Endodermal cell (in vitro differentiated cells): ENCODE measurements at regions not wholly inside any gene's neighbourhood (a gene's known extent, or its start where the extent isn't known, plus 50 kb on each side); places are given as distances from the start of the nearest gene placed in this dataset.

ENCODE experiments used
- DNase-seq: peaks from one replicate; pipeline ENCODE4 v3.0.0-alpha.2; 2017
- H3K27ac ChIP-seq: 2 replicates; pipeline ENCODE4 v1.5.1; 2013; ENCODE audit warnings: mild to moderate bottlenecking, low read depth, low read length, moderate library complexity
- H3K27me3 ChIP-seq: 2 replicates; pipeline ENCODE4 v1.6.1; 2013; ENCODE audit warnings: mild to moderate bottlenecking, low read length, moderate library complexity; ENCODE audit not compliant: insufficient read depth, control insufficient read depth, poor library complexity, severe bottlenecking
- H3K36me3 ChIP-seq: 2 replicates; pipeline ENCODE4 v1.7.0; 2013; ENCODE audit warnings: mild to moderate bottlenecking, low read length, moderate library complexity; ENCODE audit not compliant: control insufficient read depth, insufficient read depth
- H3K4me1 ChIP-seq: one replicate; pipeline ENCODE4 v1.7.0; 2013; ENCODE audit warnings: low read length; ENCODE audit not compliant: control insufficient read depth, insufficient read depth
- H3K4me3 ChIP-seq: 2 replicates; pipeline ENCODE4 v1.5.1; 2013; ENCODE audit warnings: mild to moderate bottlenecking, low read length, moderate library complexity
- H3K9ac ChIP-seq: 2 replicates; pipeline ENCODE4 v1.6.1; 2013; ENCODE audit warnings: mild to moderate bottlenecking, low read length, moderate library complexity; ENCODE audit not compliant: poor library complexity, severe bottlenecking; ENCODE audit errors: extremely low read depth
- H3K9me3 ChIP-seq: 2 replicates; pipeline ENCODE4 v1.6.1; 2013; ENCODE audit warnings: mild to moderate bottlenecking, low read length, moderate library complexity; ENCODE audit not compliant: control insufficient read depth
- H3K27ac Mint-ChIP-seq: 2 replicates; pipeline ENCODE4 v1.8.0; 2020; ENCODE audit warnings: mixed read lengths
- H3K27me3 Mint-ChIP-seq: 2 replicates; pipeline ENCODE4 v1.8.0; 2021; ENCODE audit warnings: mild to moderate bottlenecking, mixed read lengths; ENCODE audit not compliant: insufficient read depth
- H3K36me3 Mint-ChIP-seq: 2 replicates; pipeline ENCODE4 v1.8.0; 2020; ENCODE audit warnings: low read depth, mixed read lengths
- H3K4me1 Mint-ChIP-seq: 2 replicates; pipeline ENCODE4 v1.8.0; 2020; ENCODE audit warnings: mixed read lengths
- H3K4me3 Mint-ChIP-seq: 2 replicates; pipeline ENCODE4 v1.8.0; 2020; ENCODE audit warnings: mild to moderate bottlenecking, moderate library complexity, mixed read lengths
- H3K9me3 Mint-ChIP-seq: 2 replicates; pipeline ENCODE4 v1.8.0; 2020; ENCODE audit warnings: mild to moderate bottlenecking, mixed read lengths
- WGBS, 2 experiments: methylation state at CpG; one replicate each; pipeline versions ENCODE4 v1.1.5 to v1.1.7; 2013; ENCODE audit warnings: missing lambda C conversion rate in 2 of 2, mixed read lengths in 1 of 2; ENCODE audit not compliant: insufficient coverage in 1 of 2, insufficient read length in 1 of 2; 5-methylcytosine and 5-hydroxymethylcytosine counted together
- TF ChIP-seq, protein P1 (sequence below): fragments of 200-600 bp; sonication (generic); conservative IDR thresholded peaks from 2 replicates; pipeline ENCODE4 v1.5.0; 2021; ENCODE audit warnings: antibody characterized with exemption, mild to moderate bottlenecking

- 20 to 41% methylated on average over 1 to 6 of the region's 6 CpGs for WGBS, 2 experiments
- Histone ChIP-seq H3K4me3 (no peak overlapping the region), H3K9me3 (no peaks in the 10 kb centered on the region), H3K36me3 (no peaks in the 10 kb centered on the region), H3K27ac (no peak overlapping the region), H3K4me1 (no peaks in the 10 kb centered on the region), H3K27me3 (no peaks in the 10 kb centered on the region), H3K9ac (no peak overlapping the region)
- no peak overlapping the region for H3K27ac Mint-ChIP-seq
- no peaks in the 10 kb centered on the region for H3K36me3 Mint-ChIP-seq
- DNase-seq, result peak; percentile 91
- H3K27me3 Mint-ChIP-seq, result no peaks in the 10 kb centered on the region
- H3K4me3 Mint-ChIP-seq, result no peak overlapping the region
- TF ChIP-seq, protein P1, sequence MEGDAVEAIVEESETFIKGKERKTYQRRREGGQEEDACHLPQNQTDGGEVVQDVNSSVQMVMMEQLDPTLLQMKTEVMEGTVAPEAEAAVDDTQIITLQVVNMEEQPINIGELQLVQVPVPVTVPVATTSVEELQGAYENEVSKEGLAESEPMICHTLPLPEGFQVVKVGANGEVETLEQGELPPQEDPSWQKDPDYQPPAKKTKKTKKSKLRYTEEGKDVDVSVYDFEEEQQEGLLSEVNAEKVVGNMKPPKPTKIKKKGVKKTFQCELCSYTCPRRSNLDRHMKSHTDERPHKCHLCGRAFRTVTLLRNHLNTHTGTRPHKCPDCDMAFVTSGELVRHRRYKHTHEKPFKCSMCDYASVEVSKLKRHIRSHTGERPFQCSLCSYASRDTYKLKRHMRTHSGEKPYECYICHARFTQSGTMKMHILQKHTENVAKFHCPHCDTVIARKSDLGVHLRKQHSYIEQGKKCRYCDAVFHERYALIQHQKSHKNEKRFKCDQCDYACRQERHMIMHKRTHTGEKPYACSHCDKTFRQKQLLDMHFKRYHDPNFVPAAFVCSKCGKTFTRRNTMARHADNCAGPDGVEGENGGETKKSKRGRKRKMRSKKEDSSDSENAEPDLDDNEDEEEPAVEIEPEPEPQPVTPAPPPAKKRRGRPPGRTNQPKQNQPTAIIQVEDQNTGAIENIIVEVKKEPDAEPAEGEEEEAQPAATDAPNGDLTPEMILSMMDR, result no peak
- H3K9me3 Mint-ChIP-seq, result peaks cover 11% of the 10 kb centered on the region
- no peaks in the 10 kb centered on the region for H3K4me1 Mint-ChIP-seq
Measured at GRCh38 chr18:78713069-78713468, 266.5 kb upstream of the SALL3 start.

- TF ChIP-seq, protein P1, result no peak
- 93 to 100% methylated on average over 6 to 9 of the region's 9 CpGs for WGBS, 2 experiments
- DNase-seq, result no peak
- Histone ChIP-seq H3K27ac (no peak overlapping the region), H3K4me1 (no peaks in the 10 kb centered on the region), H3K36me3 (no peaks in the 10 kb centered on the region), H3K27me3 (no peaks in the 10 kb centered on the region), H3K9ac (no peak overlapping the region), H3K4me3 (no peak overlapping the region), H3K9me3 (no peaks in the 10 kb centered on the region)
- Mint-ChIP-seq H3K4me3 (no peak overlapping the region), H3K36me3 (no peaks in the 10 kb centered on the region), H3K9me3 (peaks cover 4% of the 10 kb centered on the region), H3K27me3 (no peaks in the 10 kb centered on the region), H3K27ac (no peak overlapping the region), H3K4me1 (no peaks in the 10 kb centered on the region)
Measured at GRCh38 chr18:78713726-78714125, 265.9 kb upstream of the SALL3 start.

DNA sequence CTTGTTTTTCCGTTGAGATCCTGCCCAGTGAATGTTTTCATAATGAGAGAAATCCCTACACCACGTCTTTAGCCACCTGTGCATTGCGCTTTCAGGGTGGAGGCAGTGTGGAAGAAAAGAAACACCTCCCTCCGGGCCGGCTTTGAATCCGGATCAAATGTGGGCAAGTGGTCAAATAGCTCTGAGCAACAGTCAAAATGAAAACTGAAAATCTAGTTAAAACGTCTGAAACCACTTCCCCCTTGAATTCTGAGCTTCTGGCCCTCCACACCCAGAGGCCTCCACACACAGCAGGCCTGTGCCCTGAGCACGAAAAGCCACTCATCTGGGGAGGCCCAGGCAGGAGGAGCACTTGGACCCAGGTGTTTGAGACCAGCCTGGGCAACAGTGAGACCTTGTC lies 263.6 kb upstream of the SALL3 start:
- Histone ChIP-seq H3K4me1 (no peaks in the 10 kb centered on the region), H3K27ac (no peak overlapping the region), H3K4me3 (no peak overlapping the region), H3K36me3 (no peaks in the 10 kb centered on the region), H3K9ac (no peak overlapping the region), H3K27me3 (no peaks in the 10 kb centered on the region), H3K9me3 (no peaks in the 10 kb centered on the region)
- Mint-ChIP-seq H3K4me1 (no peaks in the 10 kb centered on the region), H3K4me3 (no peak overlapping the region), H3K27ac (no peak overlapping the region), H3K27me3 (peaks cover 6% of the 10 kb centered on the region), H3K9me3 (no peaks in the 10 kb centered on the region), H3K36me3 (no peaks in the 10 kb centered on the region)
- TF ChIP-seq, protein P1, result no peak
- 90 to 95% methylated on average over 7 to 8 of the region's 8 CpGs for WGBS, 2 experiments
- no peak for DNase-seq
